ENCODE measurements at regions not wholly inside any gene's neighbourhood (a gene's known extent, or its start where the extent isn't known, plus 50 kb on each side); places are given as distances from the start of the nearest gene placed in this dataset.

DNA sequence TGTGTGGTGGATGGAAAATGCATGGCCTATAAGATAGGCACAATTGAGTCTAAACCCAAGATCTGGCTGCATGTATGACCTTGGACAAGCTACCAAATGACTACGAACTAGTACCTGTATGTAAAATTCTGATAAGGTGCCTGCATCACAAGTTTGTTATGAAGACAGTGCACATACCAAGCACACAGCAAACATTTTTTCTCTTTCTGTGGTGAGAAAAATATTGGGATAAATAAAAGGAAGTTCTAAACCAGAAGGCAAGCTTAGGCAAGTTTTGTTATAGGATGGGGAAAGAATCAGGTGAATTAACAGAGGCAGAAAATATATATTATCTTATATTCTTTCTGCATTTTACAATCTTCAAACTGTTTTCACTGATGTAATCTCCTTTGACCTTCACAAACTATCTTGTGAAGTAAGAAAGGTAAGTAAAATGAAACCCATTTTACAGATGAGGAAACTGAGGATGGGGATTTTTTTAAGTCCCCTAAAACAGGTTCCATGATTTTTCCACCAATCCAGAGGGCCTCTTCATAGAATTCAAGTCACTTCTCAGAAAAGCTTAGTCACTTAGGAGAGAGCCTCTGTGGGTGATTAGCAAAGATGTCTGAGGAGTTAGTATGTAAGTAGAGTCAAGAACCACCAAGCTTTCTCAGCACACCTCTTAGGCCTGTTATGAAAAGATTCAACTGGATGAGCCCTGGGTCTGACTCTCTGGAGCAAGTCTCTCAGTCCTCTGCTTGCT lies 132.0 kb upstream of the RAP1B start:
- Mint-ChIP-seq H3K36me3 (ENCODE audit: low read depth) (no peaks in the 10 kb centered on the region), H3K27ac (no peak overlapping the region), H3K27me3 (no peaks in the 10 kb centered on the region), H3K4me1 (peaks cover 50% of the 10 kb centered on the region), H3K9me3 (peaks cover 3% of the 10 kb centered on the region), H3K4me3 (no peak overlapping the region)
- TF ChIP-seq, protein P1, sequence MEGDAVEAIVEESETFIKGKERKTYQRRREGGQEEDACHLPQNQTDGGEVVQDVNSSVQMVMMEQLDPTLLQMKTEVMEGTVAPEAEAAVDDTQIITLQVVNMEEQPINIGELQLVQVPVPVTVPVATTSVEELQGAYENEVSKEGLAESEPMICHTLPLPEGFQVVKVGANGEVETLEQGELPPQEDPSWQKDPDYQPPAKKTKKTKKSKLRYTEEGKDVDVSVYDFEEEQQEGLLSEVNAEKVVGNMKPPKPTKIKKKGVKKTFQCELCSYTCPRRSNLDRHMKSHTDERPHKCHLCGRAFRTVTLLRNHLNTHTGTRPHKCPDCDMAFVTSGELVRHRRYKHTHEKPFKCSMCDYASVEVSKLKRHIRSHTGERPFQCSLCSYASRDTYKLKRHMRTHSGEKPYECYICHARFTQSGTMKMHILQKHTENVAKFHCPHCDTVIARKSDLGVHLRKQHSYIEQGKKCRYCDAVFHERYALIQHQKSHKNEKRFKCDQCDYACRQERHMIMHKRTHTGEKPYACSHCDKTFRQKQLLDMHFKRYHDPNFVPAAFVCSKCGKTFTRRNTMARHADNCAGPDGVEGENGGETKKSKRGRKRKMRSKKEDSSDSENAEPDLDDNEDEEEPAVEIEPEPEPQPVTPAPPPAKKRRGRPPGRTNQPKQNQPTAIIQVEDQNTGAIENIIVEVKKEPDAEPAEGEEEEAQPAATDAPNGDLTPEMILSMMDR (IDR thresholded peaks at IDR 0.05) = no peak
- ATAC-seq (ENCODE audit: low read depth) = no peak
- intact Hi-C loops (cut with micrococcal nuclease) = no loop called here
- POLR2A ChIA-PET = no interaction called here
- CTCF ChIA-PET = no interaction called here
- no peak for DNase-seq

DNA sequence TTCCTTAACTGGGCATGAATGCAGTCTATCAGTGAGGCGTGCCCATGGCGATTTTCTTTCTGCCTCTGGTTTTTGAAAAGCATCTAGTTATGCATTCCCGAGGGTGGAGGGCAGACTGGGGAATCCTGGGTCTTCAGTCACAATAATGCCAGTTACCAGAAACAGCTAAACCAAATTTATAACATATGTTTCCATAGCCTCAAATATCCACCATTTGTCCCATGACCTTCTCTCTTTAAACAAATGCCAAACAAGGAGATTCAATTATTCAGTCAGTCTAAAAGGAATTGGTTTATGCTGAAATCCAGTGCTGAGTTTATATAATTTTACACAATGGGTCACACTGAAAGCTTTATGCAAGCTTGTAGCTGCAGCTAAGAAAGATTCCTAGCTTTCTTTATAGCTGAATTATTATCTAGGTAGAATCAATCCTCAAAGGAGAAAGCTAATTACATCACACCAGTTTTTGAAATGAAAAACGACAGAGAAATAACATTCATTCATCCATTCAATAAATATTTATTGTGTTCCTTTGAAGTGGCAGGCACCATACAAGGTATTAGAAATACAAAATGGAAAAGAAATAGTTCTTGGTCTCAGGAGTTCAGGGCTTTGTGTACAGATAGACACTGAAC lies 131.3 kb upstream of the RAP1B start:
- DNase-seq = no peak
- no peak for ATAC-seq (ENCODE audit: low read depth)
- Mint-ChIP-seq H3K36me3 (ENCODE audit: low read depth) (no peaks in the 10 kb centered on the region), H3K9me3 (peaks cover 3% of the 10 kb centered on the region), H3K27me3 (no peaks in the 10 kb centered on the region), H3K27ac (no peak overlapping the region), H3K4me1 (peaks cover 50% of the 10 kb centered on the region), H3K4me3 (no peak overlapping the region)
- POLR2A ChIA-PET = interaction anchor here (0.6 kb wide), 1 partner anchor 10 kb away, joined by 5 read pairs; no protein-coding TSS in a partner anchor
- TF ChIP-seq, protein P1 (IDR thresholded peaks at IDR 0.05) = no peak
- intact Hi-C loops (cut with micrococcal nuclease) = no loop called here
- CTCF ChIA-PET = no interaction called here

DNA sequence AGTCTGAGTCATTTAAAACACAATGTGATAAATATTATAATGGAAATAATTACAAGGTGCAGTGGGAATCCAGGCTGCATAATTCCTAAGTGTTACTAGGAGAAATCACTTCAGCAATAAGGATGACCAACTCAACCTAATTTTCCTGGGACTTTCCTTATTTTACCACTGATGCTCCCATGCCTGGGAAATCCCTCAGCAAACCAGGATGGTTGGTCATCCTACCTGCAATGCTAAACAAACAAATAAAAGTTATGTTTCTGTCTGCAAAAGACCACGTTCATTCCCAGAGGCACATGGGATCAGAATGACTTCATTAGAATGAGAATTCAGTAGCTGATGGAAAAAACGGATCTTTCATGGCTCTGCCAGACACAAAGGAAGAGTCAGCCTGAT lies 130.8 kb upstream of the RAP1B start:
- H3K36me3 Mint-ChIP-seq (ENCODE audit: low read depth) = no peaks in the 10 kb centered on the region
- H3K4me3 Mint-ChIP-seq = no peak overlapping the region
- intact Hi-C loops (cut with micrococcal nuclease) = no loop called here
- ChIA-PET CTCF (no interaction called here), POLR2A (interaction anchor here (0.6 to 0.8 kb wide), 2 partner anchors 10 to 28 kb away, joined by 5 to 8 read pairs; no protein-coding TSS in a partner anchor)
- no peaks in the 10 kb centered on the region for H3K27me3 Mint-ChIP-seq
- peaks cover 50% of the 10 kb centered on the region for H3K4me1 Mint-ChIP-seq
- TF ChIP-seq, protein P1 (IDR thresholded peaks at IDR 0.05) = no peak
- no peak overlapping the region for H3K27ac Mint-ChIP-seq
- peaks cover 3% of the 10 kb centered on the region for H3K9me3 Mint-ChIP-seq
- no peak for ATAC-seq (ENCODE audit: low read depth)
- no peak for DNase-seq

DNA sequence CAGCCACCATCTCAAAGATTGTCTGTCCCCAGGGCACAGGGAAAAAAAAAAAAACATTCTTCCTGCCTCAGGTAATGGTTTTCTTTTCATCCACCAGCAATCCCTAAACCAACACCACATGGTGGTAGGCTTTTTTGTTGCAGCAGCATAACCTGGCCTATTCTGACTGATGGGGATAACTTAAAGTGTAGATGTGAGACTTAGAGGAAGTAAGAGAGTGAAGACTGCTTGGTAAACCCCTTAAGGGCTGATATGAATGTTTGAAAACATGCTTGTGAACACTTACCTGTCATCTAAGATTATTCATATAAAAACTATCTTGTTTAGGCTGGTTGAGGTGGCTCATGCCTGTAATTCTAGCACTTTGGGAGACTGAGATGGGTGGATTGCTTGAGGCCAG lies 130.2 kb upstream of the RAP1B start:
- ChIA-PET POLR2A (interaction anchor here (0.8 to 1.9 kb wide), 2 partner anchors 29 to 130 kb away, joined by 5 to 8 read pairs; partner anchors contain the start of gene RAP1B), CTCF (no interaction called here)
- DNase-seq = no peak
- H3K36me3 Mint-ChIP-seq (ENCODE audit: low read depth) = no peaks in the 10 kb centered on the region
- H3K4me1 Mint-ChIP-seq = peaks cover 50% of the 10 kb centered on the region
- no peaks in the 10 kb centered on the region for H3K27me3 Mint-ChIP-seq
- no peak for ATAC-seq (ENCODE audit: low read depth)
- H3K4me3 Mint-ChIP-seq = peak overlapping the region; percentile 8
- peaks cover 3% of the 10 kb centered on the region for H3K9me3 Mint-ChIP-seq
- intact Hi-C loops (cut with micrococcal nuclease) = no loop called here
- H3K27ac Mint-ChIP-seq = peak overlapping the region; percentile 77
- TF ChIP-seq, protein P1 (IDR thresholded peaks at IDR 0.05) = no peak

DNA sequence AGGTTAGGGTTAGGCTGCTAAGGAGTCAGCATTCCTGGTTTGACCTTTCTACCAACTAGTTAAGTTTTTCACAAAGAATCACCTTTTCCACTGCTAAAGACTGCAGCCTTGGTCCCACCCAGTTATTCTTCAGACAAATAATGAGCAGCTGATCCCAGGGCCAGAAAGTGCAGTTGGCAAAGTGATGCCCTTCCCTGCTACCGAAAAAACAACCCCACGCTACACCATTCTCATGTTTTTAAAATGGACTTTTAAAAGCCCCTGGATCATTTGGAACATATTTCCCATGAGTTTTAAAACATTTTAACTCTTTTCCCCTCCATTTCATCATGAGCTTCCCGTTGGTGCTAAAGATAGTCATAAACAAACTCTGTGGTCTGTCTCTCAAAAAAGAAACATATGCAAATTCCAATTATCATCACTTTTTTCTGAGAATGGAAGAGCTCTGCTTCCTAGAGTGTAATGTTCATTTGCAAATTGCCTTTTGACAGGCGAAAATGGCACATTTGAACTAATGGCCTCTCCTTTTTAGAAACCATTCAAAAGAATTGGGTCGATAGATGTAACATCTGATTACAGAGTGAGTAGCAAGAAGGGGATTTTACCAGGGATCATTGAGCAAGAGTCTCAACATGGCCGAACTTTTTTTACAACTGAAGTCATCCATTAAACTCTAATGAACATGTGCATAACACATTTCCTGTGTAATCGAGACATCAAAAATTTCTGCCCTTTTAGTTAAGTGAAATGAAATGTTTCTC lies 129.3 kb upstream of the RAP1B start:
- peak overlapping the region; percentile 44 for H3K4me3 Mint-ChIP-seq
- POLR2A ChIA-PET = interaction anchor here (0.6 to 1.9 kb wide), 3 partner anchors 26 to 197 kb away, joined by 3 to 5 read pairs (median 5); partner anchors contain the start of gene RAP1B
- no peaks in the 10 kb centered on the region for H3K36me3 Mint-ChIP-seq (ENCODE audit: low read depth)
- peak; percentile 32 for ATAC-seq (ENCODE audit: low read depth)
- no peaks in the 10 kb centered on the region for H3K27me3 Mint-ChIP-seq
- DNase-seq = no peak
- intact Hi-C loops (cut with micrococcal nuclease) = no loop called here
- TF ChIP-seq, protein P1 (IDR thresholded peaks at IDR 0.05) = no peak
- CTCF ChIA-PET = no interaction called here
- peak overlapping the region; percentile 77 for H3K27ac Mint-ChIP-seq
- peaks cover 3% of the 10 kb centered on the region for H3K9me3 Mint-ChIP-seq
- peaks cover 50% of the 10 kb centered on the region for H3K4me1 Mint-ChIP-seq
